Loucy (cell line): ENCODE measurements at regions not wholly inside any gene's neighbourhood (a gene's known extent, or its start where the extent isn't known, plus 50 kb on each side); places are given as distances from the start of the nearest gene placed in this dataset.
"Not testable (repeated sequence)": the region's sequence is repeated elsewhere in the genome, so short reads cannot be mapped to it uniquely, and the experiment has no call there.

ENCODE experiments used
- H2AFZ ChIP-seq: fragments of 200-600 bp; sonication (generic); 2 replicates; pipeline ENCODE4 v1.6.0; 2016; ENCODE audit warnings: antibody characterized with exemption, mild to moderate bottlenecking, low read length, moderate library complexity
- H3F3A ChIP-seq: fragments of 200-600 bp; 2 replicates; pipeline ENCODE4 v1.6.0; 2016; ENCODE audit warnings: antibody characterized with exemption, low read depth, mild to moderate bottlenecking
- H3K27me3 ChIP-seq: fragments of 200-600 bp; sonication (generic); 2 replicates; pipeline ENCODE4 v1.6.1; 2014; ENCODE audit warnings: low read length, mild to moderate bottlenecking; ENCODE audit not compliant: insufficient read depth, poor library complexity, severe bottlenecking
- H3K36me3 ChIP-seq: fragments of 200-600 bp; sonication (generic); 2 replicates; pipeline ENCODE4 v1.6.1; 2016; ENCODE audit warnings: low read length; ENCODE audit not compliant: insufficient read depth
- H3K4me1 ChIP-seq: fragments of 200-600 bp; sonication (generic); 2 replicates; pipeline ENCODE4 v1.5.1; 2014; ENCODE audit warnings: low read length, mild to moderate bottlenecking; ENCODE audit not compliant: insufficient read depth, poor library complexity, severe bottlenecking
- H3K4me2 ChIP-seq: fragments of 200-600 bp; sonication (generic); 2 replicates; pipeline ENCODE4 v1.6.0; 2014; ENCODE audit warnings: antibody characterized with exemption, low read length, low read depth, mild to moderate bottlenecking; ENCODE audit not compliant: poor library complexity, severe bottlenecking
- H3K4me3 ChIP-seq: fragments of 200-600 bp; sonication (generic); 2 replicates; pipeline ENCODE4 v1.5.1; 2014; ENCODE audit warnings: low read length, mild to moderate bottlenecking, mixed read lengths; ENCODE audit not compliant: poor library complexity, severe bottlenecking
- H3K79me2 ChIP-seq: fragments of 200-600 bp; sonication (generic); 2 replicates; pipeline ENCODE4 v1.6.1; 2014; ENCODE audit warnings: low read length; ENCODE audit not compliant: insufficient read depth
- H3K9ac ChIP-seq: fragments of 200-600 bp; sonication (generic); 2 replicates; pipeline ENCODE4 v1.6.0; 2014; ENCODE audit warnings: mild to moderate bottlenecking, low read depth, low read length, moderate library complexity; ENCODE audit not compliant: poor library complexity, severe bottlenecking
- H3K9me2 ChIP-seq: fragments of 200-600 bp; sonication (generic); replicated peaks from 2 replicates; pipeline ENCODE4 v1.6.1; 2016; ENCODE audit warnings: low read depth, low read length, mixed read lengths
- H3K9me3 ChIP-seq: fragments of 200-600 bp; sonication (generic); 2 replicates; pipeline ENCODE4 v1.6.1; 2014; ENCODE audit warnings: mild to moderate bottlenecking, antibody characterized with exemption, low read length, low read depth; ENCODE audit not compliant: insufficient read depth
- H4K20me1 ChIP-seq: fragments of 200-600 bp; sonication (generic); 2 replicates; pipeline ENCODE4 v1.6.0; 2014; ENCODE audit warnings: antibody characterized with exemption, low read length, mild to moderate bottlenecking; ENCODE audit not compliant: insufficient read depth, poor library complexity, severe bottlenecking
- EZH2phosphoT487 ChIP-seq: fragments of 200-600 bp; IDR thresholded peaks from 2 replicates; pipeline ENCODE4 v1.6.1; 2018; ENCODE audit warnings: antibody characterized with exemption, mild to moderate bottlenecking, moderate library complexity, borderline replicate concordance
- TF ChIP-seq, protein P1 (sequence below): fragments of 200-600 bp; sonication (generic); conservative IDR thresholded peaks from 2 replicates; pipeline ENCODE4 v1.5.1; 2014; ENCODE audit warnings: mild to moderate bottlenecking, antibody characterized with exemption, low read length

DNA sequence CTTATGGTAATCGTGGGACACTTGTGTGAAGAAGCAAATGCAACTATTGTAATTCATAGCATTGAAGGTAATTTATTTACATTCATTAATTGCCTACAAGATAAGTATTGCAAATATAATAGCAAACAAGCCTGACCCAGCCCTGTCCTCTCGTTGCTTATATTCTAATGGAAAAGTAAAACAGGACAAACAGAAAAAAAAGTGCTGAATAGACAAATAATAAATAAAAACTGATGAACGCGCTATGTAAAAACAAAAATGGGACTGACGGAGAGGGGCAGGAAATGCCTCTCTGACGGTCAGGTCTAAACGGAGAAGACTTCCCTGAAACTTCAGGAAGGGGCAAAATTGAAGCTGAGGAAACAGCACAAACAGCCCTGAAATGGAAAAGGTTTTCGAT, 284.9 kb upstream of the FRG1 start:
- H3K9ac ChIP-seq, H3K36me3 ChIP-seq, H3K27me3 ChIP-seq, H3K9me3 ChIP-seq, H4K20me1 ChIP-seq, H3K4me2 ChIP-seq, H2AFZ ChIP-seq, H3K9me2 ChIP-seq, H3K4me3 ChIP-seq, H3K79me2 ChIP-seq, H3F3A ChIP-seq: not testable (repeated sequence)
- peaks cover 24% of the 10 kb centered on the region for H3K4me1 ChIP-seq

DNA sequence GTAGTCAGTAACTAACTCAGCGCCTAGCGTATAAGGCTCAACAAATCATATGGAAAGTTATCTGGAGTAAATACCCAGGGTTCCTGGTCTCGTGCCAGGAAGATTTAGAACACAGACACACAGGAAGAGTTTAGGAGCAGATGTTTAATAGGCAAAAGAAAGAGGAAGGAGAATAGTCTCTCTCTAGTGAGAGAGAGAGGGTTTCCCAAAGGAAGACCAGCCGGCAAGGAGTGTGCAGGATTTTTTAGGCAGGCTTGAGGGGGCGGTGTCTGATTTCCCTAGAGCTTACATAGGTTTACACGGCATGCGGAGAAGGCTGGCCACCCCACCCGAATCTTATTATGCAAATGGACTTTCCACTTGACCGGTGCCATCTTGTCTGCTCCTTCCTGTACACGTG, 284.0 kb upstream of the FRG1 start:
- no peaks in the 10 kb centered on the region for H3K79me2 ChIP-seq
- H3K9ac ChIP-seq, result no peak overlapping the region
- H4K20me1 ChIP-seq, result no peaks in the 10 kb centered on the region
- no peak overlapping the region for H3K4me2 ChIP-seq
- TF ChIP-seq, protein P1, sequence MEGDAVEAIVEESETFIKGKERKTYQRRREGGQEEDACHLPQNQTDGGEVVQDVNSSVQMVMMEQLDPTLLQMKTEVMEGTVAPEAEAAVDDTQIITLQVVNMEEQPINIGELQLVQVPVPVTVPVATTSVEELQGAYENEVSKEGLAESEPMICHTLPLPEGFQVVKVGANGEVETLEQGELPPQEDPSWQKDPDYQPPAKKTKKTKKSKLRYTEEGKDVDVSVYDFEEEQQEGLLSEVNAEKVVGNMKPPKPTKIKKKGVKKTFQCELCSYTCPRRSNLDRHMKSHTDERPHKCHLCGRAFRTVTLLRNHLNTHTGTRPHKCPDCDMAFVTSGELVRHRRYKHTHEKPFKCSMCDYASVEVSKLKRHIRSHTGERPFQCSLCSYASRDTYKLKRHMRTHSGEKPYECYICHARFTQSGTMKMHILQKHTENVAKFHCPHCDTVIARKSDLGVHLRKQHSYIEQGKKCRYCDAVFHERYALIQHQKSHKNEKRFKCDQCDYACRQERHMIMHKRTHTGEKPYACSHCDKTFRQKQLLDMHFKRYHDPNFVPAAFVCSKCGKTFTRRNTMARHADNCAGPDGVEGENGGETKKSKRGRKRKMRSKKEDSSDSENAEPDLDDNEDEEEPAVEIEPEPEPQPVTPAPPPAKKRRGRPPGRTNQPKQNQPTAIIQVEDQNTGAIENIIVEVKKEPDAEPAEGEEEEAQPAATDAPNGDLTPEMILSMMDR, result no peak
- TF ChIP-seq EZH2phosphoT487, result no peak
- no peaks in the 10 kb centered on the region for H3F3A ChIP-seq
- H3K9me2 ChIP-seq, result no peaks in the 10 kb centered on the region
- H3K4me3 ChIP-seq, result no peak overlapping the region
- H2AFZ ChIP-seq, result no peak overlapping the region
- peaks cover 24% of the 10 kb centered on the region for H3K4me1 ChIP-seq
- H3K27me3 ChIP-seq, result no peaks in the 10 kb centered on the region
- no peaks in the 10 kb centered on the region for H3K9me3 ChIP-seq
- H3K36me3 ChIP-seq, result no peaks in the 10 kb centered on the region

DNA sequence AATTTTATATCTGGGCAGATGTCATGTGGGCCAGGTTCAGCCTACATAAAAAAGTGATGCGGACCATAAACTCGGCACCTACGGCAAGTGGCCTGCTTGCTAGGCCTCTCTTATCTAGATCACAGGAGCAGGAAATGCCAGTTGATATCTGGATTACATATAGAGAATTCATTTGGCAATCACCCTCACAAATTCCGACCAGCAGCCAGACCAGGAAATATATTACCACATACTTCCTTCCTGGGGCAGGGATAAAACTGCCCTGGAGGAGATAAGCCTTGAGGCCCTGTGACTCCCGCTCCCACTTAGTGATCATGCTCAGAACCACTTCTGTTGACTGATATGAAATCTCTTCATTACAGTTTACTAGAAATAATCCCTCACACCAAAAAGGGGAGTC, 282.4 kb upstream of the FRG1 start:
- not testable (repeated sequence) for H3F3A ChIP-seq, H3K9me2 ChIP-seq, H4K20me1 ChIP-seq, H3K36me3 ChIP-seq, H3K79me2 ChIP-seq, H3K9me3 ChIP-seq, H2AFZ ChIP-seq, H3K27me3 ChIP-seq
- H3K9ac ChIP-seq, result peak overlapping the region; percentile 62
- H3K4me3 ChIP-seq, result peak overlapping the region; percentile 43
- peaks cover 24% of the 10 kb centered on the region for H3K4me1 ChIP-seq
- H3K4me2 ChIP-seq, result peak overlapping the region; percentile 57

DNA sequence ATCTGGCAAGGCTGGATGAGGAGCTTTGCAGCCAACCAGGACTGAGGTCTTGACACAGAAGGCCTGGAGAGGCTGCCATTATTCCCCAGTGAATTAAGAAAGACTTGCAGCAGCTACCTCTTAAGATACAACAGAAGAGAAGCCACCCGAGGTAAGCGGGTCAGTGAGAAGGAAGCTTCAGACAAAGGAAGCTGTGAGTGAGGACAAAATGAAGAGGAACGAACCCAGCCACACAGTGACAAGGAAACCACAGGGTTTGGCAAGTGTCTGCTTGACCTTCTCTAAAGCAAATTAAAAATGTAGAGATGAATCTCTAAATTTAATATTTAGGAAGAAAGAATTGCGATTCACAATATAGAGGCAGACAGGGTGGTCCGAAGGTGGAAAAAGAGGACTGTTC, 281.8 kb upstream of the FRG1 start:
- not testable (repeated sequence) for H3K36me3 ChIP-seq, H3K27me3 ChIP-seq, H3K9me2 ChIP-seq, H3K79me2 ChIP-seq, H3F3A ChIP-seq, H2AFZ ChIP-seq, H4K20me1 ChIP-seq, H3K9me3 ChIP-seq
- H3K4me1 ChIP-seq, result peaks cover 24% of the 10 kb centered on the region
- H3K4me3 ChIP-seq, result peak overlapping the region; percentile 43
- H3K4me2 ChIP-seq, result peak overlapping the region; percentile 57
- peak overlapping the region; percentile 62 for H3K9ac ChIP-seq

DNA sequence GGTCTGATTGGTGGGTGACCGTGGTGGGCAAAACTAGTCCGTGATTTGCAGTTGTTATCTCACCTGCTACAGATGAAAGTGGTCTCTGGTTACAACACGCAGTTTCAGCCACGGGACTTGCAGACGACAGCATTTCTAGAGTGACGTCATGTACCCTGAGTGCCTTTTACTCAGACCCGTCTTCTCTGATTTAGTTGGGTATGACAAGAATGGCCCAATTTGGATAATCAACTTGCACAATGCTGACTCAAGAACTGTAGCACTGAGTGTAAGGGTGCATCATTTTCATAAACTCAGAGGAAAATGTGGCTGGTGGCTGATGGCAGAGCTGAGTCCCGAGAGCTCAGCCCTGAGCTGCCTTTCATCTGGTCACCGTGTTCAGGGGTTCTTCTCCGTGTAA, 281.4 kb upstream of the FRG1 start:
- Histone ChIP-seq H3K36me3 (no peaks in the 10 kb centered on the region), H3K9me2 (no peaks in the 10 kb centered on the region), H3K9ac (peak overlapping the region; percentile 62), H3K9me3 (no peaks in the 10 kb centered on the region), H3K79me2 (no peaks in the 10 kb centered on the region), H2AFZ (no peak overlapping the region), H3F3A (no peaks in the 10 kb centered on the region), H3K4me1 (peaks cover 24% of the 10 kb centered on the region), H3K27me3 (no peaks in the 10 kb centered on the region), H4K20me1 (no peaks in the 10 kb centered on the region), H3K4me3 (peak overlapping the region; percentile 43), H3K4me2 (peak overlapping the region; percentile 57)
- TF ChIP-seq, protein P1, result no peak
- no peak for TF ChIP-seq EZH2phosphoT487
